ENCODE measurements at regions not wholly inside any gene's neighbourhood (a gene's known extent, or its start where the extent isn't known, plus 50 kb on each side); places are given as distances from the start of the nearest gene placed in this dataset.

DNA sequence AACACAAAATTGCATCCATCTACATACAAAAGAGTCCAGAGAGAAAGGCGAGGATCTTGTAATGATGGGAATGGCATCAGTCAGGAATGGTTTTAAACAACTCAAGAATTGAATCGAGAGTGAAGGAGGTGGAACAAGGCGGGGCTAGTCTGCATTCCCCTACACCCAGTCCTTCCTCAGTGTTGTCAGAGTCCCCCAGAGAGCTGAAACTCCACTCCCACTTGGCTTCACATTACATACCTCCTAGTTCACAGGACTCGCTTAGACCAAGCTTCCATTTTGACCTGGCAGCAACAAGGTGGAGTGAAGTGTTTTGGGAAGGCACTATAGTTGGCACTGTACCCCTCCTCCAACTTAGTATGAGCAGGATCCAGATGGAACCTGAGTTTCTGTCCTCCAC is 1273.5 kb upstream of the CRIM1 start:
- no peak overlapping the region for H3K27ac Mint-ChIP-seq
- no peak for DNase-seq (ENCODE audit: low spot score, unreplicated experiment)
- H3K4me1 Mint-ChIP-seq (ENCODE audit: low read depth) = peaks cover 4% of the 10 kb centered on the region
- H3K4me3 Mint-ChIP-seq (ENCODE audit: low read depth) = no peak overlapping the region
- TF ChIP-seq, protein P1, sequence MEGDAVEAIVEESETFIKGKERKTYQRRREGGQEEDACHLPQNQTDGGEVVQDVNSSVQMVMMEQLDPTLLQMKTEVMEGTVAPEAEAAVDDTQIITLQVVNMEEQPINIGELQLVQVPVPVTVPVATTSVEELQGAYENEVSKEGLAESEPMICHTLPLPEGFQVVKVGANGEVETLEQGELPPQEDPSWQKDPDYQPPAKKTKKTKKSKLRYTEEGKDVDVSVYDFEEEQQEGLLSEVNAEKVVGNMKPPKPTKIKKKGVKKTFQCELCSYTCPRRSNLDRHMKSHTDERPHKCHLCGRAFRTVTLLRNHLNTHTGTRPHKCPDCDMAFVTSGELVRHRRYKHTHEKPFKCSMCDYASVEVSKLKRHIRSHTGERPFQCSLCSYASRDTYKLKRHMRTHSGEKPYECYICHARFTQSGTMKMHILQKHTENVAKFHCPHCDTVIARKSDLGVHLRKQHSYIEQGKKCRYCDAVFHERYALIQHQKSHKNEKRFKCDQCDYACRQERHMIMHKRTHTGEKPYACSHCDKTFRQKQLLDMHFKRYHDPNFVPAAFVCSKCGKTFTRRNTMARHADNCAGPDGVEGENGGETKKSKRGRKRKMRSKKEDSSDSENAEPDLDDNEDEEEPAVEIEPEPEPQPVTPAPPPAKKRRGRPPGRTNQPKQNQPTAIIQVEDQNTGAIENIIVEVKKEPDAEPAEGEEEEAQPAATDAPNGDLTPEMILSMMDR (IDR thresholded peaks at IDR 0.05; ENCODE audit: unreplicated experiment) = no peak
- no peaks in the 10 kb centered on the region for H3K27me3 Mint-ChIP-seq
- H3K9me3 Mint-ChIP-seq (ENCODE audit: low read depth) = no peaks in the 10 kb centered on the region
- no peaks in the 10 kb centered on the region for H3K36me3 Mint-ChIP-seq (ENCODE audit: insufficient read depth)

DNA sequence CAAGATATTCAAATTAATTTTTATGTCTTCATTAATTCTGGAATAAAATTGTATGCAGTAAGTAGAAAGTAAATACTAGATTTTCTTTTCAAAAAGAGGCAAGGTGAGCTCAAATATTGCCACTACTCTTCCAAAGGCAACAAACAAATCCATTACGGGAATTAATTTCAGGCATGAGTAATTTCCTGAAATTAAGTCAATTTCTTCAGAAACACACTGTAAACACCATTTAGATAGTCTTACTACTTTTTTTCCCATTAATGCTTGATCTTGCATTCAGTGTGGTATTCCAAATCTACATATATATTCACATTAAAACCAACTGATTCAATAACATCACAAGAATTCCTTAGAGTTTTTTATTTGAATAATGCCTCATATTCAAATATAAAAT is 1274.0 kb upstream of the CRIM1 start:
- no peaks in the 10 kb centered on the region for H3K36me3 Mint-ChIP-seq (ENCODE audit: insufficient read depth)
- no peaks in the 10 kb centered on the region for H3K9me3 Mint-ChIP-seq (ENCODE audit: low read depth)
- peaks cover 5% of the 10 kb centered on the region for H3K4me1 Mint-ChIP-seq (ENCODE audit: low read depth)
- DNase-seq (ENCODE audit: low spot score, unreplicated experiment) = no peak
- no peak overlapping the region for H3K4me3 Mint-ChIP-seq (ENCODE audit: low read depth)
- TF ChIP-seq, protein P1 (IDR thresholded peaks at IDR 0.05; ENCODE audit: unreplicated experiment) = no peak
- no peaks in the 10 kb centered on the region for H3K27me3 Mint-ChIP-seq
- H3K27ac Mint-ChIP-seq = no peak overlapping the region

DNA sequence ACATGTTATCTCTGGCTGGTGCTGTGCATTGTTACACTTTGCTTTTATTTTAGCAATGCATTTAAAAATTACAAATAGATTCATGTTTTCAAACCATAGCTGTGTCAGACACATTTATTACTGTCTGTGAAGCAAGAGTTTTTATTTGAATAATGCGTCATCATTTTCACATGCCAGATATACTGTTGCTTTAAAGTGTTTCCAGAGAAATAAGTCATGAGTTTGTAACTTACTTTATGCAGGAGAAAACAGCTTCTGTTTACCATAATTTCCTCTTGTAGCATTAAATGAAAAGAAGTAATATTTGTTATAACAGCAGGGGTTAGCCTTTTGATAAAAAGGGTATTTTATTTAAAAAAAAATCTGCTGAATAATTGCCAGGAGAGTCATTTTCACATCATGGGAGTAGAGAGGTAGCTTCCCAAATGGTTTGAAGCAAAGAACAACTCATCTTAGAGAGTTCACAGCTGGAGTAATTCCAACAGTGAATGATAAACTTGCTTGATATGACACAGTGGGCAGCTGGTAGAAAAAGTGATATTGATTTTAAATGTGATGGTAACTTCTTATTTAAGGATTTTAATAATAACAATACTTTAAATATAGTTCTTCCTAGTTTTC is 1274.5 kb upstream of the CRIM1 start:
- TF ChIP-seq, protein P1 (IDR thresholded peaks at IDR 0.05; ENCODE audit: unreplicated experiment) = no peak
- Mint-ChIP-seq H3K27ac (no peak overlapping the region), H3K4me3 (ENCODE audit: low read depth) (no peak overlapping the region), H3K9me3 (ENCODE audit: low read depth) (no peaks in the 10 kb centered on the region), H3K4me1 (ENCODE audit: low read depth) (peaks cover 5% of the 10 kb centered on the region), H3K27me3 (no peaks in the 10 kb centered on the region), H3K36me3 (ENCODE audit: insufficient read depth) (no peaks in the 10 kb centered on the region)
- no peak for DNase-seq (ENCODE audit: low spot score, unreplicated experiment)

DNA sequence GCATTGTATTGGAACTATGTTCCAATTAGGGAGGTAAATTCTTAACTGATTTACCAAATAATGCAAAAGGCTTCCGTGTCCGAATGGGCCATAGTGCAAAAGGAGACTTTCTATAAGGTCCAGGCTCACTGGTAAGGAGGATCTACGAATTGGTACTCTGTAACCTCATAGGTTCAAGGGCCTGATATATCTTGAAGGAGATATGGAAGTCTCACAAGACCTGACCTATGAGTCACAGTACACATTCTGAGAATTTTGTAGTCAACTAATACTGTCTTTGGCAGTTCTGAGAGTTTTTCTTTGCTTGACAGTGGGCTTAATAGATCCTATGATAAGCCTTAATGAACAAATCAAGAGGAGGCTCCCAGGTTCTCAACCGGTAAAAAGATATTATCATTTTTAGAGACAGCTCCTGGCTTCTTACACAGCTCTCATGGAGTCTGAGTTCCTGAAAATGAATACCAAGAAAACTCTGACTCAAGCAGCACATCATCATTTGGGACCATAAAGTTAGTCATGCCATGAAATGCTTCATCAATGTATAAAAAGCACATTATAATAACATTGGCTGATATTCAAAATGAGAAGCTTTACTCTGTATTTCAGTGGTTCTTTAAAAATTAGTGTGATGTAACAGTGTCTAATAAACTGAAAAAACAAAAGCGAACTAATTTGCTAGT is 1275.2 kb upstream of the CRIM1 start:
- Mint-ChIP-seq H3K4me3 (ENCODE audit: low read depth) (no peak overlapping the region), H3K4me1 (ENCODE audit: low read depth) (peaks cover 5% of the 10 kb centered on the region), H3K9me3 (ENCODE audit: low read depth) (no peaks in the 10 kb centered on the region), H3K27me3 (no peaks in the 10 kb centered on the region), H3K27ac (no peak overlapping the region), H3K36me3 (ENCODE audit: insufficient read depth) (no peaks in the 10 kb centered on the region)
- TF ChIP-seq, protein P1 (IDR thresholded peaks at IDR 0.05; ENCODE audit: unreplicated experiment) = no peak
- DNase-seq (ENCODE audit: low spot score, unreplicated experiment) = no peak

DNA sequence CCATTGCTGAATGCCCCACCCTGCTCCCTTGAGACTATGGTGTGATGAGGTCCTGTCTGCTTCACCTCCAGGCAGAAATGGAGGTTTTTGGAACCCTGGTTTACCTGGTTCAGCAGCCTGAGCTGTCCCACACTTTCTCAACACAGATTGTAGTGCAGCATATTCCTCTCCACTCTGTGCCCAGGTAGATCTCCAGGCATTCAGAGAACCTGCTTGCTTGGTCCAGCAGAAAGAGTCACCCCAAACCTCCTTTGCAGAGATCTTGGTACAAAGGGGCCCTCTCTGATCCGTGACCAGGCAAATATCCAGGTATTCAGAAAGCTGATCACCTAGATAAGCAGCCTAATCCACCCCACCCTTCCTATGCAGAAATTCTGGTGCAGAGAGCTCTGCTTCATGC is 1288.2 kb upstream of the CRIM1 start:
- no peaks in the 10 kb centered on the region for H3K4me1 Mint-ChIP-seq (ENCODE audit: low read depth)
- H3K36me3 Mint-ChIP-seq (ENCODE audit: insufficient read depth) = no peaks in the 10 kb centered on the region
- H3K27me3 Mint-ChIP-seq = no peaks in the 10 kb centered on the region
- no peak overlapping the region for H3K4me3 Mint-ChIP-seq (ENCODE audit: low read depth)
- H3K9me3 Mint-ChIP-seq (ENCODE audit: low read depth) = peaks cover 8% of the 10 kb centered on the region
- TF ChIP-seq, protein P1 (IDR thresholded peaks at IDR 0.05; ENCODE audit: unreplicated experiment) = no peak
- no peak for DNase-seq (ENCODE audit: low spot score, unreplicated experiment)
- H3K27ac Mint-ChIP-seq = no peak overlapping the region
